ENCODE measurements at regions not wholly inside any gene's neighbourhood (a gene's known extent, or its start where the extent isn't known, plus 50 kb on each side); places are given as distances from the start of the nearest gene placed in this dataset.

GRCh38 chr4:63232058-63232457 lies 1177.2 kb downstream of the TECRL start:
- H3K4me3 ChIP-seq (ENCODE audit: insufficient read depth, low read length) = no peak overlapping the region
- no peak for TF ChIP-seq CTCF (IDR thresholded peaks at IDR 0.05; ENCODE audit: extremely low read depth, low read depth, low read length)
- no peak for DNase-seq (ENCODE audit: insufficient read length, low spot score, missing footprints)

GRCh38 chr4:63226229-63226628 lies 1183.0 kb downstream of the TECRL start:
- Histone ChIP-seq H2AFZ (ENCODE audit: low read length) (no peak overlapping the region), H3K4me1 (ENCODE audit: insufficient read depth, low read length) (no peaks in the 10 kb centered on the region), H3K9me3 (ENCODE audit: low read depth, low read length) (no peaks in the 10 kb centered on the region), H3K79me2 (ENCODE audit: insufficient read depth, low read length) (no peaks in the 10 kb centered on the region), H4K20me1 (ENCODE audit: insufficient read depth, low read length) (no peaks in the 10 kb centered on the region), H3K36me3 (ENCODE audit: insufficient read depth, low read length) (no peaks in the 10 kb centered on the region), H3K4me2 (ENCODE audit: insufficient read depth, low read length) (no peak overlapping the region), H3K4me3 (ENCODE audit: insufficient read depth, low read length) (no peak overlapping the region), H3K27me3 (ENCODE audit: insufficient read depth, low read length) (no peaks in the 10 kb centered on the region), H3K27ac (ENCODE audit: low read depth, low read length) (no peak overlapping the region)
- DNase-seq (ENCODE audit: insufficient read length, low spot score, missing footprints) = no peak
- no peak for TF ChIP-seq CTCF (IDR thresholded peaks at IDR 0.05; ENCODE audit: extremely low read depth, low read depth, low read length)

More at GRCh38 chr4:63232058-63232457, 1177.2 kb downstream of the TECRL start:
- Histone ChIP-seq H3K4me1 (ENCODE audit: insufficient read depth, low read length) (no peaks in the 10 kb centered on the region), H3K9me3 (ENCODE audit: low read depth, low read length) (no peaks in the 10 kb centered on the region), H3K27ac (ENCODE audit: low read depth, low read length) (no peak overlapping the region), H2AFZ (ENCODE audit: low read length) (no peak overlapping the region), H3K79me2 (ENCODE audit: insufficient read depth, low read length) (no peaks in the 10 kb centered on the region), H3K27me3 (ENCODE audit: insufficient read depth, low read length) (no peaks in the 10 kb centered on the region), H4K20me1 (ENCODE audit: insufficient read depth, low read length) (no peaks in the 10 kb centered on the region), H3K4me2 (ENCODE audit: insufficient read depth, low read length) (no peak overlapping the region), H3K36me3 (ENCODE audit: insufficient read depth, low read length) (no peaks in the 10 kb centered on the region)

- H3K4me1 ChIP-seq (ENCODE audit: insufficient read depth, low read length) = no peaks in the 10 kb centered on the region
- no peaks in the 10 kb centered on the region for H3K36me3 ChIP-seq (ENCODE audit: insufficient read depth, low read length)
- no peak overlapping the region for H3K4me2 ChIP-seq (ENCODE audit: insufficient read depth, low read length)
- H3K79me2 ChIP-seq (ENCODE audit: insufficient read depth, low read length) = no peaks in the 10 kb centered on the region
- no peak overlapping the region for H3K4me3 ChIP-seq (ENCODE audit: insufficient read depth, low read length)
- H2AFZ ChIP-seq (ENCODE audit: low read length) = no peak overlapping the region
- peaks cover 3% of the 10 kb centered on the region for H3K9me3 ChIP-seq (ENCODE audit: low read depth, low read length)
- no peak overlapping the region for H3K27ac ChIP-seq (ENCODE audit: low read depth, low read length)
- H4K20me1 ChIP-seq (ENCODE audit: insufficient read depth, low read length) = no peaks in the 10 kb centered on the region
- TF ChIP-seq CTCF (IDR thresholded peaks at IDR 0.05; ENCODE audit: extremely low read depth, low read depth, low read length) = no peak
- no peak for DNase-seq (ENCODE audit: insufficient read length, low spot score, missing footprints)
- no peaks in the 10 kb centered on the region for H3K27me3 ChIP-seq (ENCODE audit: insufficient read depth, low read length)
Measured at GRCh38 chr4:63222466-63222865, 1186.8 kb downstream of the TECRL start.

- TF ChIP-seq CTCF (IDR thresholded peaks at IDR 0.05; ENCODE audit: extremely low read depth, low read depth, low read length) = no peak
Measured at GRCh38 chr4:63221477-63221876, 1187.8 kb downstream of the TECRL start.

More at GRCh38 chr4:63221477-63221876, 1187.8 kb downstream of the TECRL start:
- no peak overlapping the region for H3K27ac ChIP-seq (ENCODE audit: low read depth, low read length)
- H3K4me1 ChIP-seq (ENCODE audit: insufficient read depth, low read length) = no peaks in the 10 kb centered on the region
- no peak overlapping the region for H2AFZ ChIP-seq (ENCODE audit: low read length)
- no peak overlapping the region for H3K4me2 ChIP-seq (ENCODE audit: insufficient read depth, low read length)
- H3K36me3 ChIP-seq (ENCODE audit: insufficient read depth, low read length) = no peaks in the 10 kb centered on the region
- H3K9me3 ChIP-seq (ENCODE audit: low read depth, low read length) = peaks cover 3% of the 10 kb centered on the region
- no peaks in the 10 kb centered on the region for H4K20me1 ChIP-seq (ENCODE audit: insufficient read depth, low read length)
- no peaks in the 10 kb centered on the region for H3K27me3 ChIP-seq (ENCODE audit: insufficient read depth, low read length)
- DNase-seq (ENCODE audit: insufficient read length, low spot score, missing footprints) = no peak
- H3K4me3 ChIP-seq (ENCODE audit: insufficient read depth, low read length) = no peak overlapping the region
- H3K79me2 ChIP-seq (ENCODE audit: insufficient read depth, low read length) = no peaks in the 10 kb centered on the region

Data from osteoblast (primary cell).